HG03280 (cell line): ENCODE measurements at regions not wholly inside any gene's neighbourhood (a gene's known extent, or its start where the extent isn't known, plus 50 kb on each side); places are given as distances from the start of the nearest gene placed in this dataset.

ENCODE experiments used
- ATAC-seq: cut with Tn5 transposase; IDR thresholded peaks from one replicate; pipeline ENCODE4 v1.9.1; 2021; ENCODE audit warnings: mild to moderate bottlenecking, moderate library complexity; ENCODE audit not compliant: unreplicated experiment

GRCh38 chr5:173557123-173557903 lies 59.1 kb downstream of the BOD1 start:
- ATAC-seq = no peak

- ATAC-seq = no peak
Measured at GRCh38 chr5:173556142-173557028, 60.1 kb downstream of the BOD1 start.

GRCh38 chr5:173554989-173555705 lies 61.3 kb downstream of the BOD1 start:
- no peak for ATAC-seq

- no peak for ATAC-seq
Measured at GRCh38 chr5:173554038-173554955, 62.2 kb downstream of the BOD1 start.

GRCh38 chr5:173550641-173551040 lies 65.8 kb downstream of the BOD1 start:
- ATAC-seq = no peak

- no peak for ATAC-seq
Measured at GRCh38 chr5:173549644-173550043, 66.8 kb downstream of the BOD1 start.

GRCh38 chr5:173547579-173547978 lies 68.9 kb downstream of the BOD1 start:
- ATAC-seq = no peak

- no peak for ATAC-seq
Measured at GRCh38 chr5:173542964-173543363, 73.5 kb downstream of the BOD1 start.

GRCh38 chr5:173542159-173542558 lies 74.3 kb downstream of the BOD1 start:
- ATAC-seq = no peak

- ATAC-seq = peak; percentile 72
Measured at GRCh38 chr5:173538654-173539053, 77.8 kb downstream of the BOD1 start.

- no peak for ATAC-seq
Measured at GRCh38 chr5:173538018-173538417, 78.4 kb downstream of the BOD1 start.

GRCh38 chr5:173537228-173537627 lies 79.2 kb downstream of the BOD1 start:
- no peak for ATAC-seq

GRCh38 chr5:173535976-173536639 lies 80.3 kb downstream of the BOD1 start:
- ATAC-seq = no peak

GRCh38 chr5:173535166-173535975 lies 81.1 kb downstream of the BOD1 start:
- no peak for ATAC-seq

- ATAC-seq = no peak
Measured at GRCh38 chr5:173534664-173535063, 81.8 kb downstream of the BOD1 start.

GRCh38 chr5:173534031-173534430 lies 82.4 kb downstream of the BOD1 start:
- ATAC-seq = no peak

GRCh38 chr5:173532689-173533250 lies 83.7 kb downstream of the BOD1 start:
- no peak for ATAC-seq

GRCh38 chr5:173531863-173532262 lies 84.6 kb downstream of the BOD1 start:
- ATAC-seq = no peak

GRCh38 chr5:173530547-173530946 lies 85.9 kb downstream of the BOD1 start:
- no peak for ATAC-seq
